GM06990 (cell line): ENCODE measurements at regions not wholly inside any gene's neighbourhood (a gene's known extent, or its start where the extent isn't known, plus 50 kb on each side); places are given as distances from the start of the nearest gene placed in this dataset.

Source experiments
- DNase-seq: peaks from one replicate; pipeline ENCODE4 v3.0.0-alpha.2; 2011; ENCODE audit not compliant: insufficient read length; ENCODE audit errors: extremely low read depth
- H3K27me3 ChIP-seq: replicated peaks from 2 replicates; pipeline ENCODE4 v1.6.0; 2011; ENCODE audit warnings: low read length; ENCODE audit not compliant: control insufficient read depth, insufficient read depth
- H3K36me3 ChIP-seq: 2 replicates; pipeline ENCODE4 v1.5.1; 2011; ENCODE audit warnings: low read length; ENCODE audit not compliant: control insufficient read depth, insufficient read depth
- H3K4me3 ChIP-seq: replicated peaks from 2 replicates; pipeline ENCODE4 v1.5.1; 2011; ENCODE audit warnings: low read depth, mild to moderate bottlenecking, control low read depth, low read length
- TF ChIP-seq, protein P1 (sequence below): IDR thresholded peaks from 2 replicates; pipeline ENCODE4 v1.5.1; 2011; ENCODE audit warnings: low read length, control low read depth, mild to moderate bottlenecking, inconsistent platforms; ENCODE audit not compliant: insufficient read depth, poor library complexity, severe bottlenecking

DNA sequence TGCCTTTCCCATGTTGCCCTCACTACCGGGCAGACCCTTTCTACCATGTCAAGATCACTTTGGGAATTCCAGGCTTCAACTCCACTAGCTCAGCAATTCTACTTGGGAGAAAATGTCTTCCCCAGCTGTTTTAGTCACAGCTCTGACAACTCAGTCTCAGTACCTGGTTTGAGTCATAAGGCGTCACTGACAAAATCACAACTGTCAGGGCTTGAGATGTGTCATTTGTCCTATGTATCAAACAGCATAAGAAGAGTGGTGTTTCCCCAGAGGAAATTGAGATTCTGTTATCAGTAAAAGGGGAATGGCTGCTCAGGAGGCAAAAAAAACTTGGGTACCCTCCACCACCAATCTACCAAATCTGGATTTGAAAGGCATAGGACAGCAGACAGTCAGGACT, 594.9 kb upstream of the SUCLG2 start:
- no peak for DNase-seq
- TF ChIP-seq, protein P1, sequence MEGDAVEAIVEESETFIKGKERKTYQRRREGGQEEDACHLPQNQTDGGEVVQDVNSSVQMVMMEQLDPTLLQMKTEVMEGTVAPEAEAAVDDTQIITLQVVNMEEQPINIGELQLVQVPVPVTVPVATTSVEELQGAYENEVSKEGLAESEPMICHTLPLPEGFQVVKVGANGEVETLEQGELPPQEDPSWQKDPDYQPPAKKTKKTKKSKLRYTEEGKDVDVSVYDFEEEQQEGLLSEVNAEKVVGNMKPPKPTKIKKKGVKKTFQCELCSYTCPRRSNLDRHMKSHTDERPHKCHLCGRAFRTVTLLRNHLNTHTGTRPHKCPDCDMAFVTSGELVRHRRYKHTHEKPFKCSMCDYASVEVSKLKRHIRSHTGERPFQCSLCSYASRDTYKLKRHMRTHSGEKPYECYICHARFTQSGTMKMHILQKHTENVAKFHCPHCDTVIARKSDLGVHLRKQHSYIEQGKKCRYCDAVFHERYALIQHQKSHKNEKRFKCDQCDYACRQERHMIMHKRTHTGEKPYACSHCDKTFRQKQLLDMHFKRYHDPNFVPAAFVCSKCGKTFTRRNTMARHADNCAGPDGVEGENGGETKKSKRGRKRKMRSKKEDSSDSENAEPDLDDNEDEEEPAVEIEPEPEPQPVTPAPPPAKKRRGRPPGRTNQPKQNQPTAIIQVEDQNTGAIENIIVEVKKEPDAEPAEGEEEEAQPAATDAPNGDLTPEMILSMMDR, result no peak
- no peaks in the 10 kb centered on the region for H3K27me3 ChIP-seq
- H3K4me3 ChIP-seq, result no peak overlapping the region
- no peaks in the 10 kb centered on the region for H3K36me3 ChIP-seq

DNA sequence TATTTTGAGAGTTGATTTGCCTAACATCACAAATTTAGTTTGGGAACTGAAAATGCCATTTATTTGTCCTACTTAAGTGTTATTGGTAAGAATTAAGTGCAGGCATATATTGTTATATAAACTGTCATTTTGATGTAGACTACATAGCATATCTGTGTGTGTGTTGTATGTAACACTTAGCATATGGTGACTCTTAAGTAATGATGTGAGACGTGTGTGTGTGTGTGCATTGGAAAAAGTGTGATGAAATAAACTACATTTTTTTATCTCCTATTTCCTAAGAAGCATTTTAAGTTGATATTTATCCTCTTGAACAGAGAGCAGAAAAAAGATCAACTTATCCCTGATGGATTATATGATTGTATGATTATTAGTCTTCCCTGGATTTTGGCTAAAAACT, 588.2 kb upstream of the SUCLG2 start:
- H3K27me3 ChIP-seq, result no peaks in the 10 kb centered on the region
- TF ChIP-seq, protein P1, result no peak
- DNase-seq, result no peak
- no peaks in the 10 kb centered on the region for H3K36me3 ChIP-seq
- H3K4me3 ChIP-seq, result no peak overlapping the region

DNA sequence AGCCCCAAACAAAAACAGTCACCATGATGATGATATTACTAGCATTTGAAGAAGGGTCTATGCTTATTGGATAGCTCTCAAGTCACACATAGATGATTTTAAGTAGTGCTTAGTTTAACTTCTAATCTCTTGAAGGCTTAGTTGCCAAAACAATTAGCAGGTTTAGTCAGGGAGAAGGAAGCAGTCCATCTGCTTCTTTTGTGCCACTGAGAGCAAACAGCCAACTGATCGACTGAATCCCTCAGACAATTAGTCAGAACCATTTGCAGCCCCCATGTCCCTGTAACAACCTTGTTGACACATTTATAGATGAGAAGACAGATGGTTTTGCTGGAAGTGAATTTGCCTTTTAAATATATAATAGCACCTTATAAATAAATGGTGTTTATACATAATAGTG, 585.1 kb upstream of the SUCLG2 start:
- no peak for DNase-seq
- TF ChIP-seq, protein P1, result no peak
- H3K4me3 ChIP-seq, result no peak overlapping the region
- no peaks in the 10 kb centered on the region for H3K27me3 ChIP-seq
- no peaks in the 10 kb centered on the region for H3K36me3 ChIP-seq

DNA sequence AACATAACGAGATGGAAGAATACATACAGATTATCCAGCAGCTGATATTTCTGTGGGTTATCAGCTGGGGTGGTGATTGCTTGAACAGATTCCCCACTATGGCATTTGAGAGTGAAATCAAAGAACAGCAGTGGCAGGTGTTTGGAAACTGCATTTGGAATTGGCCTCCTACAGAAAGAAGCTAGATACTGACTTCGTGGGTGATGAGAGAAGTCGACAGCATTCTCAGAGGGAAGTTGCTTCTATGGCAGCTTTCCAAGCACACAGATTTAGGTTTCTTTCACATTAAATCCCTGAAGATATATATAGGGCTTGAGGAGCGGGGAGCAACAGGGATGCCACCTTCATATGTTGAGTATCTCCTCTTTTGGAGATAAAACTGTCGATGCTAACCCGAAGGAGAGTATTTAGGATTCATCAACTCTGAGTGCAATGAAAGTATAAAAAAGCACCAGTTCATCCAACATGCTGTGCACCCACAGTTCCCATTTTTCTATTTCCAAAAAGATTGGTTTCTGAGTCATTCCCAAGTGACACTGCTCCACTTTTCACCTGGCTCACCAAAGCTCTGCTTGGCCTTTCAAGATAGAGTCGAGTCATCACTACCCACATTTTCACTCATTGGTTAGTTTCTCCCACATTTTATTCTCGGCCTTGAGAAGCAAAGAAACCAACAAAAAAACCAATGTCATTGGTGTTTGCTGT, 579.8 kb upstream of the SUCLG2 start:
- H3K36me3 ChIP-seq, result no peaks in the 10 kb centered on the region
- no peaks in the 10 kb centered on the region for H3K27me3 ChIP-seq
- no peak for DNase-seq
- TF ChIP-seq, protein P1, result no peak
- no peak overlapping the region for H3K4me3 ChIP-seq

DNA sequence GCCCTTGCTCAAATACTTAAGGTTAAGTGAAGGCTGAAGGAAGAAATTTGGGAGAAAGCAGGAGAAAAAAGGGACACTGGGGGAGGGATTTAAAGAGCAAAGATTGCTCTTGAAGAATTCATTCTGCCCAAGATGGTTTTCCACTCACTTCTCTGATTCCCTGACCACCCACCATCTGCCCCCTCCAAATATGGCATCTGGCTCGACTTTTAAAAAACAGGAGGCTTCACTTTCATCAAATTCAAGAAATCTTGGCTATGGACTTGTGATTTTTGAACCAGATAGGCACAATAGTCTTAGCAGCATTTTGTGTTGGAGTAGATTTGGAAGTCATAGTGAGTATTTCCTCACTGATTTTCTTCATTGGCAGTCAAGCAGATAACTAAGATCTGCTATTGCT, 574.4 kb upstream of the SUCLG2 start:
- H3K27me3 ChIP-seq, result no peaks in the 10 kb centered on the region
- DNase-seq, result no peak
- no peak overlapping the region for H3K4me3 ChIP-seq
- no peaks in the 10 kb centered on the region for H3K36me3 ChIP-seq
- TF ChIP-seq, protein P1, result no peak

DNA sequence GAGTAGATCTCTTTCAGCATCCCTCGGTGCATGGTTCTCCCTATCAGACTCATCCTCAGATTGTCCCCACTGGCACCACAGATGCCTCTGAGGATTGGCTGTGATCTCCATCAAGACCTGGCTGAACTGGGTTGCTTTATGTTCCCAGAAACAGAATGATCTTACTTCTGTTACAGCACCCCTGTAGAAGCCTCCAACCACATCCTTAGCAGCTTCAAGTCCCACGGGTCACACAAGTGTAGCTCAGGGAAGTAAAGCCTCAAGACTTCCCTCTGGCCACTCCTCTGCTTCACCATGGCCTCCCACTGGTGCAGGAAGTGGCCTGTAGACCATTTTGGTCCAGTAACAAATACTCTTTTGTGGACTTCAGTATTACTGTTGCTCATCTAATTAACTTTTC, 566.4 kb upstream of the SUCLG2 start:
- DNase-seq, result no peak
- H3K27me3 ChIP-seq, result no peaks in the 10 kb centered on the region
- no peaks in the 10 kb centered on the region for H3K36me3 ChIP-seq
- TF ChIP-seq, protein P1, result no peak
- H3K4me3 ChIP-seq, result no peak overlapping the region
